IMR-90 (cell line): ENCODE measurements at regions not wholly inside any gene's neighbourhood (a gene's known extent, or its start where the extent isn't known, plus 50 kb on each side); places are given as distances from the start of the nearest gene placed in this dataset.

Source experiments
- ATAC-seq: fragments of 200-7000 bp; cut with Tn5 transposase; 2 replicates; pipeline ENCODE4 v1.9.1; 2020; ENCODE audit warnings: low read depth, mild to moderate bottlenecking, moderate library complexity
- BruUV-seq: library from RNA; stranded (reverse); fragments of 400-500 nt; replicated peaks from 2 replicates; lab custom pipeline; 2021; lab: Mats Ljungman, UMichigan
- CTCF ChIA-PET: fragments of 300-600 bp; formaldehyde crosslinking; extraction: SDS; loops from one replicate; lab custom pipeline; 2021; ENCODE audit warnings: antibody characterized with exemption; lab: Yijun Ruan, JAX
- POLR2A ChIA-PET: fragments of 300-600 bp; sonication (Branson Sonifier 250); formaldehyde crosslinking; loops from one replicate; lab custom pipeline; 2022; ENCODE audit warnings: antibody characterized with exemption; ENCODE audit not compliant: unreplicated experiment; lab: Charles Lee
- DNase-seq: peaks from one replicate; pipeline ENCODE4 v3.0.0; 2013
- H2AFZ ChIP-seq: replicated peaks from 2 replicates; pipeline ENCODE3; 2013; ENCODE audit warnings: low read length, mild to moderate bottlenecking; ENCODE audit not compliant: poor library complexity
- H2AK5ac ChIP-seq: 2 replicates; pipeline ENCODE4 v1.6.1; 2013; ENCODE audit warnings: low read depth, low read length, inconsistent platforms
- H2AK9ac ChIP-seq: replicated peaks from 2 replicates; pipeline ENCODE3; 2013; ENCODE audit warnings: mild to moderate bottlenecking, low read depth, low read length, moderate library complexity; ENCODE audit not compliant: poor library complexity
- H2BK120ac ChIP-seq: 2 replicates; pipeline ENCODE4 v1.6.1; 2013; ENCODE audit warnings: low read depth, low read length, inconsistent platforms
- H2BK15ac ChIP-seq: 3 replicates; pipeline ENCODE4 v1.6.1; 2013; ENCODE audit warnings: low read depth, low read length, inconsistent platforms
- H2BK20ac ChIP-seq: 2 replicates; pipeline ENCODE4 v1.6.1; 2013; ENCODE audit warnings: low read depth, mild to moderate bottlenecking, inconsistent platforms, low read length, moderate library complexity
- H2BK5ac ChIP-seq: 2 replicates; pipeline ENCODE4 v1.6.1; 2013; ENCODE audit warnings: mild to moderate bottlenecking, low read depth, low read length, inconsistent platforms; ENCODE audit not compliant: poor library complexity, severe bottlenecking
- H3K14ac ChIP-seq: replicated peaks from 2 replicates; pipeline ENCODE4 v1.6.1; 2013; ENCODE audit warnings: low read depth, low read length, inconsistent platforms
- H3K18ac ChIP-seq: 2 replicates; pipeline ENCODE4 v1.6.1; 2013; ENCODE audit warnings: low read depth, low read length, control low read depth
- H3K23ac ChIP-seq: 2 replicates; pipeline ENCODE4 v1.6.1; 2013; ENCODE audit warnings: low read depth, low read length, inconsistent platforms
- H3K27ac ChIP-seq: 2 replicates; pipeline ENCODE4 v1.5.1; 2013; ENCODE audit warnings: mild to moderate bottlenecking, control low read depth, low read length; ENCODE audit not compliant: insufficient read depth
- H3K27me3 ChIP-seq: 2 replicates; pipeline ENCODE4 v1.6.1; 2013; ENCODE audit warnings: low read length; ENCODE audit not compliant: control insufficient read depth, insufficient read depth
- H3K36me3 ChIP-seq: 2 replicates; pipeline ENCODE4 v1.6.1; 2013; ENCODE audit warnings: low read length, mixed read lengths; ENCODE audit not compliant: control insufficient read depth, insufficient read depth
- H3K4ac ChIP-seq: 2 replicates; pipeline ENCODE4 v1.6.1; 2013; ENCODE audit warnings: low read depth, low read length, inconsistent platforms
- H3K4me1 ChIP-seq: 2 replicates; pipeline ENCODE4 v1.6.1; 2013; ENCODE audit warnings: low read length, mixed read lengths; ENCODE audit not compliant: control insufficient read depth, insufficient read depth
- H3K4me2 ChIP-seq: 2 replicates; pipeline ENCODE4 v1.6.1; 2013; ENCODE audit warnings: low read depth, mild to moderate bottlenecking, control low read depth, low read length, moderate library complexity
- H3K4me3 ChIP-seq: 2 replicates; pipeline ENCODE4 v1.5.1; 2013; ENCODE audit warnings: low read depth, mild to moderate bottlenecking, control low read depth, low read length, moderate library complexity; ENCODE audit not compliant: insufficient read depth
- H3K56ac ChIP-seq: 2 replicates; pipeline ENCODE4 v1.6.1; 2013; ENCODE audit warnings: low read length, inconsistent platforms; ENCODE audit not compliant: insufficient read depth; ENCODE audit errors: extremely low read depth
- H3K79me1 ChIP-seq, 2 experiments: 2 replicates each; pipeline ENCODE4 v1.6.1; 2013; ENCODE audit warnings: low read length in 2 of 2, inconsistent platforms in 1 of 2, low read depth in 1 of 2
- H3K9ac ChIP-seq: 2 replicates; pipeline ENCODE4 v1.6.1; 2013; ENCODE audit warnings: low read depth, low read length, control low read depth
- H3K9me1 ChIP-seq: 2 replicates; pipeline ENCODE4 v1.6.1; 2013; ENCODE audit warnings: low read length, inconsistent platforms; ENCODE audit not compliant: insufficient read depth
- H3K9me3 ChIP-seq: 2 replicates; pipeline ENCODE4 v1.6.1; 2013; ENCODE audit warnings: low read length; ENCODE audit not compliant: control insufficient read depth, insufficient read depth
- H4K20me1 ChIP-seq: 2 replicates; pipeline ENCODE4 v1.6.1; 2013; ENCODE audit warnings: low read length, inconsistent platforms; ENCODE audit not compliant: insufficient read depth
- H4K5ac ChIP-seq: 2 replicates; pipeline ENCODE4 v1.6.1; 2013; ENCODE audit warnings: mild to moderate bottlenecking, low read depth, low read length, control low read depth
- H4K8ac ChIP-seq, 2 experiments: 2 replicates each; pipeline ENCODE4 v1.6.1; 2013; ENCODE audit warnings: low read depth in 2 of 2, low read length in 2 of 2, control low read depth in 1 of 2, inconsistent platforms in 1 of 2
- H4K91ac ChIP-seq: 2 replicates; pipeline ENCODE4 v1.6.1; 2013; ENCODE audit warnings: low read depth, low read length, inconsistent platforms; ENCODE audit not compliant: insufficient read depth
- BHLHE40 ChIP-seq: fragments of 150-350 bp; IDR thresholded peaks from 2 replicates; pipeline ENCODE4 v1.6.1; 2016; ENCODE audit warnings: mild to moderate bottlenecking, low read depth, low read length
- CEBPB ChIP-seq: IDR thresholded peaks from 2 replicates; pipeline ENCODE4 v1.6.1; 2012; ENCODE audit warnings: low read depth, low read length, improper control_type of control experiment
- CHD1 ChIP-seq: IDR thresholded peaks from 2 replicates; pipeline ENCODE4 v1.6.1; 2012; ENCODE audit warnings: low read depth, low read length, improper control_type of control experiment
- CTCF ChIP-seq: conservative IDR thresholded peaks from 2 replicates; pipeline ENCODE4 v1.5.1; 2012; ENCODE audit warnings: mild to moderate bottlenecking, low read depth, low read length, improper control_type of control experiment
- ELK1 ChIP-seq: fragments of 150-350 bp; IDR thresholded peaks from 2 replicates; pipeline ENCODE4 v1.6.1; 2016; ENCODE audit warnings: low read depth, mild to moderate bottlenecking, low read length, moderate library complexity, borderline replicate concordance
- FOS ChIP-seq: fragments of 150-350 bp; IDR thresholded peaks from 2 replicates; pipeline ENCODE4 v1.6.1; 2016; ENCODE audit warnings: low read depth, low read length
- MAFK ChIP-seq: IDR thresholded peaks from 2 replicates; pipeline ENCODE4 v1.6.1; 2012; ENCODE audit warnings: low read depth, low read length, improper control_type of control experiment
- MAZ ChIP-seq: IDR thresholded peaks from 2 replicates; pipeline ENCODE4 v1.6.1; 2012; ENCODE audit warnings: low read depth, mild to moderate bottlenecking, low read length, improper control_type of control experiment, moderate library complexity, borderline replicate concordance
- MXI1 ChIP-seq: IDR thresholded peaks from 2 replicates; pipeline ENCODE4 v1.6.1; 2012; ENCODE audit warnings: low read depth, mild to moderate bottlenecking, low read length, moderate library complexity, borderline replicate concordance
- NFE2L2 ChIP-seq: fragments of 150-350 bp; IDR thresholded peaks from 2 replicates; pipeline ENCODE4 v1.6.1; 2016; ENCODE audit warnings: low read depth, mild to moderate bottlenecking, low read length
- POLR2A ChIP-seq: IDR thresholded peaks from 2 replicates; pipeline ENCODE4 v1.6.1; 2012; ENCODE audit warnings: mild to moderate bottlenecking, low read depth, low read length
- RAD21 ChIP-seq: IDR thresholded peaks from 2 replicates; pipeline ENCODE4 v1.6.1; 2012; ENCODE audit warnings: low read length, improper control_type of control experiment
- RCOR1 ChIP-seq: IDR thresholded peaks from 2 replicates; pipeline ENCODE4 v1.6.1; 2012; ENCODE audit warnings: mild to moderate bottlenecking, low read length, improper control_type of control experiment; ENCODE audit not compliant: insufficient replicate concordance
- RFX5 ChIP-seq: IDR thresholded peaks from 2 replicates; pipeline ENCODE4 v1.8.0; 2012; ENCODE audit warnings: low read depth, mild to moderate bottlenecking, low read length, moderate library complexity
- SMC3 ChIP-seq: fragments of 150-350 bp; IDR thresholded peaks from 2 replicates; pipeline ENCODE4 v1.6.1; 2016; ENCODE audit warnings: low read depth, mild to moderate bottlenecking, antibody characterized with exemption, low read length, moderate library complexity
- USF2 ChIP-seq: fragments of 150-350 bp; IDR thresholded peaks from 2 replicates; pipeline ENCODE4 v1.6.1; 2017; ENCODE audit warnings: mild to moderate bottlenecking, antibody characterized with exemption, low read length, low read depth
- WGBS, 2 experiments: methylation state at CpG; one replicate each; pipeline versions ENCODE4 v1.1.5 to v1.1.7; 2013; ENCODE audit warnings: missing lambda C conversion rate in 2 of 2; ENCODE audit not compliant: insufficient read length in 1 of 2; ENCODE audit errors: extremely low coverage in 2 of 2; 5-methylcytosine and 5-hydroxymethylcytosine counted together
- dilution Hi-C: fragments of 300-500 bp; cut with HindIII; formaldehyde crosslinking; loops from one replicate; pipeline ENCODE4 v1.14.3; 2018; ENCODE audit warnings: low sequenced_read_pairs; ENCODE audit not compliant: unreplicated experiment
- in situ Hi-C: fragments of 300-500 bp; cut with MboI; formaldehyde crosslinking; loops from 3 replicates; pipeline ENCODE4 v1.14.3; 2019; ENCODE audit warnings: low sequenced_read_pairs, inconsistent platforms, mixed read lengths
- intact Hi-C: fragments of 100-400 bp; cut with micrococcal nuclease; formaldehyde crosslinking; loops from 2 replicates; pipeline ENCODE4 v1.10.0; 2022

- DNase-seq, result no peak
- intact Hi-C loops (no loop called here), in situ Hi-C loops (no loop called here), dilution Hi-C loops (no loop called here)
- ChIA-PET CTCF (no interaction called here), POLR2A (no interaction called here)
- TF ChIP-seq BHLHE40 (no peak), NFE2L2 (no peak), FOS (no peak), MAFK (no peak), ELK1 (no peak), RCOR1 (no peak), CHD1 (no peak), MXI1 (no peak), RFX5 (no peak), MAZ (no peak), CTCF (no peak), SMC3 (no peak), POLR2A (no peak), USF2 (no peak), CEBPB (no peak), RAD21 (no peak)
- no CpG with 5 or more reads among the region's 9 CpGs for WGBS, 2 experiments
- no peak overlapping the region for H3K56ac ChIP-seq
- H2AK9ac ChIP-seq, result no peak overlapping the region
- no peak overlapping the region for H3K4me2 ChIP-seq
- H3K14ac ChIP-seq, result no peak overlapping the region
- BruUV-seq, result no TSS peak
- no peak overlapping the region for H4K91ac ChIP-seq
- no peaks in the 10 kb centered on the region for H3K9me1 ChIP-seq
- H3K4ac ChIP-seq, result no peak overlapping the region
- no peak overlapping the region for H2AFZ ChIP-seq
- H2BK15ac ChIP-seq, result no peak overlapping the region
- H3K27me3 ChIP-seq, result no peaks in the 10 kb centered on the region
- no peak overlapping the region for H2BK5ac ChIP-seq
- no peak for ATAC-seq
- no peaks in the 10 kb centered on the region for H4K20me1 ChIP-seq
- no peak overlapping the region for H4K5ac ChIP-seq
- no peak overlapping the region for H3K4me3 ChIP-seq
- H4K8ac ChIP-seq, result no peak overlapping the region
- no peaks in the 10 kb centered on the region for H3K4me1 ChIP-seq
- H3K9me3 ChIP-seq, result no peaks in the 10 kb centered on the region
- H3K36me3 ChIP-seq, result no peaks in the 10 kb centered on the region
- H2BK20ac ChIP-seq, result no peak overlapping the region
- H3K79me1 ChIP-seq, result no peaks in the 10 kb centered on the region
- no peak overlapping the region for H3K18ac ChIP-seq
- H3K27ac ChIP-seq, result no peak overlapping the region
- no peak overlapping the region for H2BK120ac ChIP-seq
- no peak overlapping the region for H2AK5ac ChIP-seq
- no peak overlapping the region for H3K23ac ChIP-seq
- H3K9ac ChIP-seq, result no peak overlapping the region
Measured at GRCh38 chr1:161421456-161421855, 53.8 kb upstream of the CFAP126 start.
